HG02840 (cell line): ENCODE measurements at regions not wholly inside any gene's neighbourhood (a gene's known extent, or its start where the extent isn't known, plus 50 kb on each side); places are given as distances from the start of the nearest gene placed in this dataset.

Experiments
- ATAC-seq: cut with Tn5 transposase; IDR thresholded peaks from one replicate; pipeline ENCODE4 v1.9.1; 2021; ENCODE audit warnings: mild to moderate bottlenecking, moderate library complexity, moderate number of reproducible peaks; ENCODE audit not compliant: unreplicated experiment, low FRiP score

DNA sequence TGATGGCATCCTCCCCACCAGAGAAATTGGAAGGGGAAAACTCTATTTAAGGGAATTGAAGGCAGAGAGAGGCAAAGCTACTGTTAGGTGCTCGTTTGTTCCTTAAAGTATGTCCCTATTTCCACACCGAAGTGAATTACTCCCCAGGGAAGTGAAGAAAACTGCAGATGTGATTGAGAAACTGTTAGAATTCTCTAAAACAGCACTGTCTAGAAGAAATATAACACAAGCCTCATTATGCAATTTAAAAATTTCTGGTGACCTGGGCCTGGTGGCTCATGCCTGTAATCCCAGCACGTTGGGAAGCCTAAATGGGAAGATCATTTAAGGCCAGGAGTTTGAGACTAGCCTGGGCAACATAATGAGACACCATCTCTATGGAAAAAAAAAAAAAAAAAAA lies 305.0 kb downstream of the SHQ1 start:
- no peak for ATAC-seq

DNA sequence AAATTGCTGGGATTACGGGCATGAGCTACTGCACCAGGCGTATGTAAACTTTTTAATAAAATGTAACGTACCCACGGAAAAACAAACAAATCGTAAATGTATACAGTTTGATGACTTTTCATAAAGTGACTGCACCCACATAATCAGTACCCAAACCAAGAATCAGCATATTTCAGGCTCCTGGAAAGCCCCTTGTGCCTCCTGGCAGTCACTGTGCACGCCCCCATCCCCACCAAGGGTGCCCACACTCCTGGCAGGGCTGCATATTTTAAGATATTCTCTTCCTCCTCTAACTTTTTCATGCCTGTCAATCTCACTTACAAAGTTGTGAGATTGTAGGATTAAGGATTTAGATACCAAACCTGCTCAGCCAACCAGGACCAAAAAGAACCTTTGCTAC lies 305.5 kb downstream of the SHQ1 start:
- no peak for ATAC-seq

DNA sequence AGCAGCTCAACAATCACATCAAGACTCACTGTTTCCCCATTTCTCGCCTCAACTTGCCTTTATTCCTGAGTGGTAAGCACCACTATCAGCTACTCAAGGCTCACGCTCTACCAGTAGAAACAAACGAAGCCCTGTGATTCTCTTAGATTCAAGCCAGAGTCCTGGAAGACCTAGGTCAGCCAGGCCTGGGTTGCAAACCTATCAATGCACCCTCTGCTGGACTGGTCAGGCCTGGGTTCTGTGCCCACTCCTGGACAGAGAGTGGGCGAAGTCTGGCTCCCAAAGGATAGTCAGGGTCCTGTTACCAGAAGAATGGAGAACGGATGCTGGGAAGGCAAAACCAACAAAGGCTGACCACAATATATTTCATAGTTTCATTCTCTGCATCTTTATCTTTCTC lies 308.4 kb downstream of the SHQ1 start:
- no peak for ATAC-seq

DNA sequence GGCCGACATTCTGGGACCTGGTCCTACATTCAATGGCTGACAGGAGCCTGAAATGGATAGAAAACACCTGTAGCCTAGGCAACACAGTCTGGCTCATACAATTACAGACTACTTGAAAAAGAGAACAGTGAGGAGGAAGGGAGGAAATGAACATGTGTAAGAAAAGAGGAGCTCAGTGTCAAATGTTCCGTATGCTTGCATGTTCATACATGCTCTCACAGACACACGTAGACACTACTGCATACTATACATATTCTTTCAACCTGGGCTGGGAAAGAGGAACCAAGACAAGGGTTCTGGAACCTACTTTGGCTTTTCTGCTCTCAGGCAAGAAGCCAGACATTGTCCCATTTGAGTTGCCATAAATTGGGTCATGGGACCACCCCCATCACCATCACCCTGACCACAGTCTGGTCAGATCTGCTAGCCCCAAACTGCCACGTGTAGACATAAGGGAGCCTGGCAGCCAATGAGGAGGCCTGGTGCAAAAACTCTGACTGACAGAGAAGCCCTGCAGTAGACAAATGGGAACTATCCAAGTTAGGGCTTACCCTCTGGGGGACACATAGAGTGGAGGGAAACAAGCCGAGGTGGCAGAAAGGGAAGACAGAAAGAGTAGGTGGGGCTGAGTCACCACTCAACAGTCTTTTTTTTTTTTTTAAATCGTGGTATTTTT lies 310.0 kb downstream of the SHQ1 start:
- ATAC-seq, result no peak

DNA sequence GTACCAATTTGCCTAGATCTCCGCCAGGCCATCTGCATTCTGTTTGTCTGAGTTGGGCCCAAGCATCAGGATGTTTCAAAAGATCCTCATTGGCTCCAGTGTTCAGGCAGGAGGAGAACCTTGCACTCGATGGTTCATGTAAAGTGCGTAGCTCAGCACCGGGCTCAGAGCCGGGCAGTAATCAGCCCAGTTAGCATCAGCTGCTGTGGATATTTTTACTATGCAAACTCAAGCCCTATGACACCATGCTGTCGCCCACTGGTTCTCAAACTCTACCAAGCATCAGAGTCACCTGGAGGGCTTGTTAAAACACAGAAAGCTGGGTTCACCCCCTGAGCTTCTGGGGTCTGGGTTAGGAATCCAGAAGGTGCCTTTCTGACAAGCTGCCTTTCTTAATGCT lies 310.8 kb downstream of the SHQ1 start:
- ATAC-seq, result no peak

DNA sequence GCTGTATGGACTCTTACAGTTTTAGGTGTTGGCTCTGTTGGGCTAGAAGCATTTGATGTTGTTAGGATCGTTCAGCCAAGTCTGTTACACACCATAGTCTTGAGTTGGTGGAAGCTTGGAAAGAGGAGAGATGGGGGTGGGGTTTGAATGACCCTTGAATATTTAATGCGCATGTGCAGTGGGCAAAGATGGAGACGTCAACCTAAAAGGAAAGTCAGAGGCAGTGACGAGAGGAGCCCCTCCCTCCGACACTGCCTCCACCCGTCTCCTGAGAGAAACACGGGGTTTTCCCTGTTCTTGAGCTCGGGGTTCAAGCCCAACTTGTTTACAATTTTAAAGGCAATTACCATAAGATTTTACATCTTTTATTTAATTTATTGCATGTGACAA lies 311.4 kb downstream of the SHQ1 start:
- ATAC-seq, result no peak

DNA sequence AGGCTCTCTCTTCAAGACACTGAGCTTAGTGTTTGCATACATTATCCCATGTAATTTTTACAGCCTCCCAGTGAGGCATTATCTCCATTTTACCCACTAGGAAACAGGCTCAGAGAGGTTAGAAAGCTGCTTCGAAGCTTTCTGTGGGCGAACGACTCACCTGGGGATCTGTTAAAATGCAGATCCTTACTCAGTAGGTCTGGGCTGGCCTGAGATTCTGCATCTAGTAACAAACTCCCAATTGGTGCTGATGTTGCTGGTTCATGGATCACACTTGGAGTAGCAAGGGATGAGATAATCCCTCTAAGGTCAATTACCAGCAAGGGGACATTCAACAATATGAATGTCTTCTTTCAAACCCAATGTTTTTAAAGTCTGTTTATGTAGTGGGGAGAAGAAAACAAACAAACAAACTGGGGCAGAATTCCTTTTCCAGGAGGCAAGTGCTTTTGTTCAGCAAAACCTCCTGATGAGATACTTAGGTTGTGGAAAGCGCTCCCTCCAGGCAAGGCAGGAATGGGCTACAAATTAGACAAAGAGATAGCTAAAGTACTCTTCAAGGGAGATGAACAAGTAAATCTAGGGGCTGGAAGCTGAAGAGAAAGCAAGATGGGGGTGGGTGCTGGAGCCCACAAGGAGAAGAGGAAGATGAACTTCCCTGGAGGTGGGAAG lies 311.9 kb downstream of the SHQ1 start:
- ATAC-seq, result no peak

DNA sequence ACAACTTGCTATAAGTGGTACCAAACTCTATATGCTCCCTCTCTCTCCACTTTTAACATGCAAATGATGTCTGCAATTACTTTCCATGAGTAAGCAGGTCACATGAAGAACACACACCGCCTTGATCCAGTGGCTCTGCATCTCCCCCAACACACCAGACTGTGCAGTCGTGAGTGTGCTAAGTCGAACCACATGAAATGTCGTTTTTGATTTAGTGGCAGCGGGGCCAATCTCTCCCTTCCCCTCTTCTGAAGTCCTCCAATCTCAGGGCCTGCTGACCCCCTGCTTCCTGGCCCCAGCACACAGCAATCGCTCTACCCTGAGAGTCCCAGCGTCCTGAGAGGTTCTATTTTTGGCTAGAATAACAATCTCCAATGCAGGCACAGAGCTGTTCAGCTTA lies 312.5 kb downstream of the SHQ1 start:
- ATAC-seq, result no peak

DNA sequence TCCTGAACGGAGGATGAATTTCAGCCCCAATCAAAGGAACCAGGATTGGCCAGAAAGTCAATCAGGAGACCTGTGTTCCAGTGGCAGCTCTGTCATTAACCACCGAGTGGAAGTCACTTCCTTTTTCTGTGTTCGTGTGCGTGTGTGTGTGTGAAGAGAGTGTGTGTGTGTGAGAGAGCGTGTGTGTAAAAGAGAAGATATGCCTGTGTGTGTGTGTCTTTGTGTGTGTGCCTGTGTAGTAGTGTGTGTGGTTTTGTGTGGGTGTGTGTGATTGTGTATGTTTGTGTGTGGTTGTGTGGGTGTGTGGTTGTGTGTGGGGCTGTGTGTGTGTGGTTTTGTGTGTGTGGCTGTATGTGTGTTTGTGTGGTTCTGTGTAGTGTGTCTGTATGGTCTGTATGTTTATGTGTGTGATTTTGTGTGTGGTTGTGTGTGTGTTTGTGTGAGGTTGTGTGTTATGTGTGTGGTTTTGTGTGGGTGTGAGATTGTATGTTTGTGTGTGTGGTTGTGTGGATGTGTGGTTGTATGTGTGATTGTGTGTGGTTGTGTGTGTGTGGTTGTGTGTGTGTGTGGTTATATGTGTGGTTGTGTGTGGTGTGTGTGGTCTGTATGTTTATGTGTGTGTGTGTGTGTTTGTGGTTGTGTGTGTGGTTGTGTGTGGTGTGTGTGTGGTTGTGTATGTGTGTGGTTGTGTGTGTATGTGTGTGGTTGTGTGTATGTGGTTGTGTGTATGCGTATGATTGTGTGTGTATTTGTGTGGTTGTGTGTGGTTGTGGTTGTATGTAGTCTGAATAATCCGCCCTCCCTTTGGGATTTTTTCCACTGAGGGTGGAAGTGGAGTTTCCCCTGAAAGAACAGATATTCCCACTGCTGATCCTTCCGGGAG lies 314.4 kb downstream of the SHQ1 start:
- ATAC-seq, result no peak

DNA sequence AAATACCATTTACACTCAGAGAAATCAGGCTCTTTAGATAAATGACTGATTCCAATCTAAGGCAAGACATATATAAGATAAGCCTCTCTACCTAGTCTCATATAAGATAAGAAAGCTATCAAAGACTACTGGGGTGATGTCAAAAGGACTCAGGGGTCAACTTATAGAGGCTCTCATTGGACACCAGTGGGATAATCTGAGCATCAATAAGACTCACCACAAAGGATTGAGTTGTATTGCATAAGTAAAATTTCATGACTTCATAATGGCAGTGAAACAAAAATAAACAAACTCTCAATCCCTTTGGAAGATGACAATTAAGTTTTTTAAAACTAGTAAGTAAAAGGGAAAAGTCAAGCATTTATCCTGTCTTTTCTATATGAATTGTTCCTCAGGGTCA lies 317.8 kb downstream of the SHQ1 start:
- ATAC-seq, result no peak

DNA sequence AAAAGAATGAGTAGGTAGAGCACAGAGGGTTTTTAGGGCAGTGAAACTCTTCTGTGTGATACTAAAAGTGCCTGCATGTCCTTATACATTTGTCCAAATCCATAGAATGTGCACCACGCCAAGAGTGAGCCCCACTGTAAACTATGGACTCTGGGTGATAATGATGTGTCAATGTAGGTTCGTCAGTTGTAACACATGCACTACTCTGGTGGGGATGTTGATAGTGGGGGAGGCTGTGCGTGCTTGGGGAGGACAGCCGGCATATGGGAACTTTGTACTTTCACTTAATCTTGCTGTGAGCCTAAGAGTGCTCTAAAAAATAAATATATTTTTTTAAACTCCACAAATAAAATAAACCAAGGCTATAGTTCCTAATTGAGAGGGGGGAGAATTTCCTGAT lies 319.2 kb downstream of the SHQ1 start:
- ATAC-seq, result no peak

DNA sequence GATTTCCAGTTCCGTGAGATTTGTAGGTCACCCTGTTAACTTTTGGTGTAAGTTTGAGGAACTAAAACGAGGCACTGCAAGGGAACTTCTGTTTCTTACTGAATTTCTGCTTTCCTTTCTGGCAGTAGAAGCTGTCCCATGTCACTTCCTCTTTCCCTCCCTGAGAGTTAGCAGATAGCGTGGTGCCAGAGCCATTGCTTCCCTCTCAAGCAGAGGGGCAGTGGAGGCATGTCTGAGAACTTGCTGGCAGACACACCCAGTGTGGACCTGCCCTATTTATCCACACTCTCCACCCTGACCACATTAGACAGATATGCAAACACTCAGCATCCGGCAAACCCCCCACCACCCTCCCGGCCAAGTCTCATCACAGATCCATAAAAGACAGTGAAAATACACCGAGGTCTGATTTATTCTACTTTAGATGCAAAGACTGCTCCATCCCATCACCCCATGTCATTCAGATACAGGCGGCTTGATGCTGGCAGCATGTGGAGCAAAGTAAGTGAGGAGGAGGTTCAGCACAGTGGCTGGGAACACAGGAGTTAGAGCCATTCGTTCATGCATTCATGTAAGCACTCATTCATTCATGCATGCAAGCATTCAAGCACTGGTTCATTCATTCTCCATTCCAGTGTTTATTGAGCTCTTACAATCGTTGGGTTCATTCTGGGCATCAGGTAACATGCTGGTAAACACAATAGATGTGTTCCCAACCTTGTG lies 324.7 kb downstream of the SHQ1 start:
- ATAC-seq, result peak; percentile 63

DNA sequence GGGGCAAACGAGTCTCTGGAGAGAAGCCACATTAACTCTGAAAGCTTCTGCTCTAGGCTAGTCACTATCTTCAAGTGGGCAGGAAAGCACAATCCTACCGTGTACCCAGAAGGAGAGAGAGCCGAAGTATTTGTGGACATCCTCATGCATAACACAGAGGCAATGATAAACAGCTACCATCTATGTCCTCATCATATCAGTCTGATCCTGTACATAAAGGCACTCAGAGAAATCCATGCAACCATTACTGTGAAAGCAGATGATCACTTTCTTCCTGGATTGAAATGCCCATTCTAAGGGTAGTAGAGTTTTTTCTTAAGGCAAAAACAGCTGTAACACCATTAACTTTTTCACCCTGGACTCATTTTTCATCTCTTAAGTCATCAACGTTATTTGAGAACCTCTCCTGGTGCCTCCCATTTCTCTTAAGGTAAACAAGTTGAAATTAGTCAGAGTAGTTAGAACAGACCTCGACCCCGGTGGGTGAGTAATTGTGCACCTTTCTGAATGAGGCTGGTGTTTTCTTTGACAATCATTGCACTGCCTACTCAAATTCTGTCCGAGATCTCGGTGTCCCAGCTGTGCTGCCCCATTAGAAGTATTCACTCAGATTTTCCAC lies 327.4 kb downstream of the SHQ1 start:
- ATAC-seq, result peak; percentile 65

DNA sequence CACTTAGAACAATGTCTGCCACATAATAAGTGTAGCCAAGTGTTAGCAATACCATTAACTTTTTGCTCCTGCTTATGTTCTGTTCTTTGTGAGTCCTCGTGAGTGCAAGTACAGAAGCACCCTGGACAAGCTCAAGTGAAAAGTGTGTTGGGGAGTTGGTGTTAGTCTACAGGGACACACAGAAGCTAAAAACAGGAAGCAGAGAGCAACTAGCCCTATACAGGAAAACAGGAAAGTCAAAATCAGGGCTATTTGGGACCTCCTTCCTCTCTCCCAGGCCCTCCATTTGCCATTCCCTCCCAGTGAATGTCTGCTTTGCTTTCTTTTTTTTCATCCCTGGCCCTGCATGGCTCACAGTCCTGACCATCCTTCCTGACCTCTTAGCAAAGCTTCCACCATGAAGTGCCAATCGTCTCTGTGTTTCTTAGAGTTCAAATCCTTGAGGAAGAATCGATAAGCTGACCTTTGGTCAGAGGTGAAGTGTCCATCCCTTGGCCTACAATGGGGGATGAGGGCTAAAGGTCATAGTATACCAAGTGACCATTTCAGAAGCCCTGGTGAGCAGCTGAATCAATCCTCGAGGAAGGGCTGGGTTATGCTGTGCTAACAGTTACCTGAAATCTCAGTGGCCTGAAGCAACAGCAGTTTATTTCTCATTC lies 328.2 kb downstream of the SHQ1 start:
- ATAC-seq, result no peak

DNA sequence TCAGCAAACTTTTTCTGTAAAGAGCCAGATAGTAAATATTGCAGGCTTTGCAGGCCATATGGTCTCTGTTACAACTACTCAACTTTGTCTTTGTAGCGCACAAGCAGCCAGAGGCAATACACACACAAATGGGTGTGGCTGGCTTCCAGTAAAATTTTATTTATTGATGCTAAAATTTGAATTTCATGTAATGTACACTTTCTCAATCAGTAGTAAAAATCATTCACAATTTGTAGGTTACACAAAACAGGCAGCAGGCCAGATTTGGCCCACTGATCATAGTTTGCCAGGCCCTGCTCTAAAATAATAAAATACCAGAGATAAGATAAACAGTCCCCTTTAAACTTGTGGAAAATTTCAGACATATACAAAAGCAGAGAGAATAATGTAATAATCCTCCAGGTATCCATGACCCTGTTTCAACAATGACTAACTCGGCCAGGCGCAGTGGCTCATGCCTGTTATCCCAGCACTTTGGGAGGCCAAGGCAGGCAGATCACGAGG lies 330.3 kb downstream of the SHQ1 start:
- ATAC-seq, result no peak

DNA sequence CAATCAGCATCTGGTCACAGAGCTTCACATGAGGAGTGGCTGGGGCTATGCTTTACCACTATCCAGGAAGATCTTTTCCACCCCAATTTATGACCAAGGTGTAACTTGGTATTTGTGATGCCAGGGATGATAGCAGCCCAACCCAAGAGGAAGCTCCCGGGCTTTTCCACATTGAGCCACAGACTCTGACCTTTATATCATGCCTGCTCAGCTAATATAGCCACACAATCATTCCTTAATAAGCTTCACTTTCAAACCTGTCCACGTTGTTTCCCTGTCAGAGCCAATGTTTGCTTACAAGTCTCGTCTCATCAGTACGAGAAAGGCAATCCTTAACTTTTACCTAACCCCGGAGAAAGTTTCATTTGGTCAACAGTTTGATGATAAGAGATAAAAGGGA lies 330.9 kb downstream of the SHQ1 start:
- no peak for ATAC-seq

DNA sequence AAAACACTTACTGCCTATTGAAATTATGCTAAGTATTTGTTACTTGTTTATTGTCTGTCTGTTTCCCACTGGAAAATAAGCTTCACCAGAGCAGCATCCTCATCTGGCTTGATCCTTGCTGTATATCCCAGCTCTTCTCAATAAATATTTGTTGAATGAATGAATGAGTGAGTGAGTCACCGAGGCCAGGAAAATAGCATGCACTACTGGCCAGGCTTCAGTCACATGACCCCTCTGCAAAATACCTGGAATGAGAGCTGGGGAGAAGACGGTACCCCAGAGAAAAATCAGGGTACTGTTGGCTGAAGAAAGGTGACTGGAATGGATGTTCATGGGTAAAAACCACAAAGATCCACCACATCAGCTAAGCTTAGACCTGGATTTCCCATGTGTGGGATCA lies 331.9 kb downstream of the SHQ1 start:
- ATAC-seq, result no peak

DNA sequence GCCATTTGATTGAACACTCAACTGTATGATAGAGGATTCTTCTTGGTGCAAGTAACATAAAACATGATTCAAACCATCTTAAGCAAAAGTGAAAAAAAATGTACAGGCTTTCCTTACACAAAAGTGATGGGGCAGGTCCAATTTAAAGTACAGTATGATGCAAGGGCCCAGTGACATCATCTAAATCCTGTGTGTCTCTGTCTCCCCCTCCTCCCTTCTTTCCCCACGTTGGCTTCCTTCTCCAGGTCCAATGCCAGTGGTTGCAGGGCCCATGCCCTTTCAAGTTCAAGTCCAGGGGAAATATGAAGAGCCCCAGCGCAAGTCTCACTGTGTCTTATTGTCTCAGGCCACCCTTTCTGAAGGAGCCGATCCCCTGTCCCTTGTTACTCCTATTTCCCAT lies 332.3 kb downstream of the SHQ1 start:
- ATAC-seq, result no peak

DNA sequence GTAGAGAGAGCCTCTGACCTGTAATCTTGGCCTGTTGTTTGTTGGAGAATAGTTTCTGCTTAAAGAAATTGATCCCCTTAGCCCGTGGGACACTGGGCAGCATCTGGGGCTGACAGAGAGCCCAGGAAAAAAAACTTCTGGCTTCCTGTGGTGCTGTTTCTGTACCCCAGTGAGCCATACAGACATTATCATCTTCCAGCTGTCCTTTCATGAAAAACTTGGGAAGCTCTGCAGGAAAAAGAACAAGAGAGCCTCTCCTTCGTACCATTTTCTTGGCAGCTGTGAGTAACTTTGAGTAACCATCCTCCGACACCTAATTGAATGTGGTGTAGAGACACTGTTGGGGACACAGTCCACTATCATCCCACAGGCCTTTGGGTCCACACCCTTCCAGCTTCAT lies 333.0 kb downstream of the SHQ1 start:
- ATAC-seq, result no peak

DNA sequence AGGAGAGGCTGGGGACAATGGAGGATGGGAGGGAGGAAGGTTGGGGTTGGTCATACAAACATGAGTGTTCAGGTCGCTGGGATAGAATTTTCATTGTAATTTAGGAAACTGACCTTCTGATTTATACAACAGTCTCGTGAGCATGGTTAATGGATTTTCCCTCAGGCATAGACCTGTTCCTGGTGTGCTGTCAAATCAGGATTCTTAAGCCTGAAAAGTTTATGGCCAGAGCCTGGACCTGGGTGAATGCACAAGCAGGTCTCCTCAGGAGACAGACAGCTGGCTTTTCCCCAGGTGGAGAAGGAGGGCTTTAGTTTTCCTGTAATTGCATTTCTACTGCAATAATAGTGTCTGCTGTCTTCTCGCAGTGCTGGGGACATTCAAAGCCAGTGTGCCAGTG lies 338.0 kb downstream of the SHQ1 start:
- ATAC-seq, result no peak
